ENCODE measurements at regions not wholly inside any gene's neighbourhood (a gene's known extent, or its start where the extent isn't known, plus 50 kb on each side); places are given as distances from the start of the nearest gene placed in this dataset.

- DNase-seq (ENCODE audit: low read depth) = no peak
Measured at GRCh38 chr3:109210501-109210900, 74.0 kb downstream of the C3orf85 start.

GRCh38 chr3:109211941-109212340 is 75.4 kb downstream of the C3orf85 start:
- DNase-seq (ENCODE audit: low read depth) = no peak

GRCh38 chr3:109213321-109213720 is 76.8 kb downstream of the C3orf85 start:
- DNase-seq (ENCODE audit: low read depth) = no peak

- DNase-seq (ENCODE audit: low read depth) = no peak
Measured at GRCh38 chr3:109224333-109224732, 87.8 kb downstream of the C3orf85 start.

GRCh38 chr3:109225516-109225915 is 89.0 kb downstream of the C3orf85 start:
- DNase-seq (ENCODE audit: low read depth) = peak; percentile 5

- DNase-seq (ENCODE audit: low read depth) = no peak
Measured at GRCh38 chr3:109228391-109229080, 87.8 kb downstream of the DPPA2 start.

GRCh38 chr3:109229174-109229847 is 87.0 kb downstream of the DPPA2 start:
- no peak for DNase-seq (ENCODE audit: low read depth)

GRCh38 chr3:109234300-109234699 is 82.0 kb downstream of the DPPA2 start:
- DNase-seq (ENCODE audit: low read depth) = no peak

GRCh38 chr3:109241459-109242186 is 74.7 kb downstream of the DPPA2 start:
- no peak for DNase-seq (ENCODE audit: low read depth)

- DNase-seq (ENCODE audit: low read depth) = peak; percentile 29
Measured at GRCh38 chr3:109242187-109242523, 74.2 kb downstream of the DPPA2 start.

Measured in forelimb muscle (tissue), 1 donor.